Activated naive CD8-positive, alpha-beta T cell (primary cell): ENCODE measurements at regions not wholly inside any gene's neighbourhood (a gene's known extent, or its start where the extent isn't known, plus 50 kb on each side); places are given as distances from the start of the nearest gene placed in this dataset.

Experiments used
- H3K27ac Mint-ChIP-seq: one replicate; pipeline ENCODE4 v1.8.0; 2021; ENCODE audit warnings: mixed read lengths
- H3K27me3 Mint-ChIP-seq: one replicate; pipeline ENCODE4 v1.8.0; 2021; ENCODE audit warnings: mixed read lengths
- H3K36me3 Mint-ChIP-seq: one replicate; pipeline ENCODE4 v1.8.0; 2021; ENCODE audit warnings: mixed read lengths
- H3K4me1 Mint-ChIP-seq: one replicate; pipeline ENCODE4 v1.8.0; 2021; ENCODE audit warnings: low read depth, mixed read lengths
- H3K4me3 Mint-ChIP-seq: one replicate; pipeline ENCODE4 v1.8.0; 2021; ENCODE audit warnings: mild to moderate bottlenecking, mixed read lengths
- H3K9me3 Mint-ChIP-seq: one replicate; pipeline ENCODE4 v1.8.0; 2021; ENCODE audit warnings: low read depth, mixed read lengths

DNA sequence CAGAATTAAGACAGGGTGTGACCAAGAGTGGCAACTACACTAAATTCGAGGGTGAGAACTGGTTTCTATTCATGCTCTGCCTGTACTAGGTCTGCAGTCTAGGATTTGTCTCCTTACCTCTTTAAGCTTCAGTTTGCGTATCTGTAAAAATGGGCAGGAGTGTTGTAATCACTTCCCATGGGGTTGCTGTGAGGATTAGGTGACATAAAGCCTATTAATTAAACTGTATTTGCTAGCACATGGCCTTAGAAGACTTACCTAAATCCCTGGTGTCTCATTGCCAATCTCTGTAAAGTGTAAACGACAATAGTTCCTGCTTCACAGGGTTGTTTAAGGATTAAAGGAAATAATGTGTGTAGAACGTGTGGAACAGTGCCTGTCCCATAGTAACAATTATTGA lies 193.6 kb downstream of the DRD1 start:
- Mint-ChIP-seq H3K27me3 (peaks cover 14% of the 10 kb centered on the region), H3K9me3 (no peaks in the 10 kb centered on the region), H3K4me3 (no peak overlapping the region), H3K4me1 (peaks cover 2% of the 10 kb centered on the region), H3K36me3 (no peaks in the 10 kb centered on the region), H3K27ac (no peak overlapping the region)

DNA sequence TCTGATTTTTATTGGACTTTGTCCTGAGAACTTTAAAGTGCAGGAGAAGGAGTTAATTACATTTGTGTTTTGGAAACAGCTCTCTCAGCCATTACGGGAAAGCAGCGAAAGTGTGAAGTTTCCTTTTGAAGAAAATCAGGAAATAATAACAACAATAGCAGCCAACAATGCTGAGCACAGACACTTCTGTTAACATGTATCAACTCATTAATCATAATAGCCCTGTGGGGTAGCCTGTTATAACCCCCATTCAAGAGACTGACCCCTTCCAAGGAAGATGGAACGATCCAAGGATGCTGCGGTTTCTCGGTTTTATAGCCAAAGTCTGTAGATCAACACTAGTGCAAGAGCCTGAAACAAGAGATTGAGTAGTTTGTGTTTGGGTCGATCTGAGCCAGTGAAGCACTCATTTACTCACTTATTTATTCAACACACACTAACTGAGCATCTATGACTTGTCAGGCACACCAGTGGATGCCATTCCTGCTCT lies 195.5 kb downstream of the DRD1 start:
- peaks cover 18% of the 10 kb centered on the region for H3K27me3 Mint-ChIP-seq
- no peak overlapping the region for H3K4me3 Mint-ChIP-seq
- H3K27ac Mint-ChIP-seq = no peak overlapping the region
- peaks cover 2% of the 10 kb centered on the region for H3K4me1 Mint-ChIP-seq
- no peaks in the 10 kb centered on the region for H3K9me3 Mint-ChIP-seq
- H3K36me3 Mint-ChIP-seq = no peaks in the 10 kb centered on the region

DNA sequence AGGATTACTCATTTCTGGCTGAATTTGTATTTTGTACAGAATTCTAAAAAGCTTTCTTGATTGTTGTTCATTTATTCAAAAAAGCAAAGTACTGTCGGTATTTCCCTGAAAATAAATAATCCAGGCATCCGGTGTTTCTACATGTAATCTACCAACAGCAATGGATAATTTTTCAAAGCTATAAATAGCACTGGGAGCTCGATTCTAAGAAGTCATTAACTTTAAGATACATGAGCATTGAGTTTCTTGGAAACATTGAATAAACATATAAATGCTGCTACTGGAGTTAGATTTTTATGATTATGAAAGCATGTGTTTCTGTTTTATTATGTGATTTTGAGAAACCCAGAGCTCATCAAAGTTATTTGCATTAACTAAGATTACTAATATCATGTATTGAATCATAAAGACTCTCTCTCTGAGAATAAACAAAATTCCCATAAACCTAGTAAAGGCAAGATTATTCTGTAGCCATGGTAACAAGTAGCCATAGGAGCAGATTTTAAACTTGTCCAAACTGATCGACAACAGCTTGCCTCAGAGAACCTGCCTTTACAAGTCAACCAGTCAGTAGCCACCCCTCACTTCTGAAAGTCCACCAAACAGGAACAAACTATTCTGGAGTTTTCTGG lies 197.0 kb downstream of the DRD1 start:
- Mint-ChIP-seq H3K36me3 (no peaks in the 10 kb centered on the region), H3K27me3 (peaks cover 22% of the 10 kb centered on the region), H3K27ac (no peak overlapping the region), H3K4me1 (peaks cover 2% of the 10 kb centered on the region), H3K9me3 (no peaks in the 10 kb centered on the region), H3K4me3 (no peak overlapping the region)

DNA sequence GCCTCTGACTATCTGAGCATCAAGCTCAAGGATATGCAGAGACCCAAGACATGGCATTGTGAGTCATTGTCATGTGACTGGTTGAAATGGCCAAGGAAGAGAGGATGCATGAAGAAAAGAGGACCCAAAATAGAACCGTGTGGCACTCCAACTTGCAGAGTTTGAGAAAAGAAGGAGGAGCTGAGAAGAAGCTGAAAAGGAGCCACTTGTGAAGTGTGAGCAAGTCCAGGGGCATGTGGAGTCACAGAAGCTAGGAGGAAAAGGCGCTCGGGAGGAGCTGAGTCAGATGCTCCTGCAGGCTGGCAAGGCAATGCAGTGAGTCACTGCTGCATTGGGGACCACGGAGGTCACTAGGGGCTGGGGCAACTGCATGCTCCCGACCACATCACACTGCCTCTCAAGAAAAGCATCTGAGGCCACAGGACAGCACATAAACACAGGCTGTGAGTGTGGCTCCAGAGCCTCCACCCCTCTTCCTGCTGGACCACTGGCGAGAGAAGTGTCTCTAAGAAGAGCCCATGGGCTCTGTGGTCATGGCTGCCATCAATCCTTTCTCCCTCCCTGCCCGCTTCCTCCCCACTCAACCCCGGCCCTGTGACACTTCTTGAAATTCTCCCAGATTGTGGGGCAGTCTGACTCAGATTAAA lies 197.6 kb downstream of the DRD1 start:
- no peaks in the 10 kb centered on the region for H3K36me3 Mint-ChIP-seq

DNA sequence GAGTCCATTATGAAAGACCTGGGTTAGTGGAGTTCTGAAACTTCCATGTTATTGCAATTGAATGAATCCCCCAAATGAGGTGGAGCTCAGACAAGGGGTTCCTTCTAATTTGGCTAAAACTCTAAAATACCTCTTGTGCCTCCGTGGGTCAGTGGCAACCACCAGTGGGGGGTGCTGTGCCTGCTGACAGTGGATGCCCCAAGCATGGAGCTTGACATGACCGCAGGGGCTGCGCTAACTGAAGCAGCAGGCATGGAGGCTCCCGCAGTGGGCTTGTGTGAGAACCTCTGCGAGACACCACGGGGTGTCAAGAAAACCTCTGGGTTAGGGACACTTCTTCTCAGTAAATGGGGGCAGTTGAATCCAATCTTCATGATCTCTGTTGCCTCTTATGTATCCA lies 200.5 kb downstream of the DRD1 start:
- Mint-ChIP-seq H3K27ac (no peak overlapping the region), H3K4me1 (peaks cover 2% of the 10 kb centered on the region), H3K27me3 (peaks cover 30% of the 10 kb centered on the region), H3K9me3 (no peaks in the 10 kb centered on the region), H3K4me3 (no peak overlapping the region), H3K36me3 (no peaks in the 10 kb centered on the region)

More for the DNA sequence above, 197.6 kb downstream of the DRD1 start:
- no peaks in the 10 kb centered on the region for H3K9me3 Mint-ChIP-seq
- peaks cover 24% of the 10 kb centered on the region for H3K27me3 Mint-ChIP-seq
- no peak overlapping the region for H3K4me3 Mint-ChIP-seq
- H3K27ac Mint-ChIP-seq = no peak overlapping the region
- peaks cover 2% of the 10 kb centered on the region for H3K4me1 Mint-ChIP-seq

DNA sequence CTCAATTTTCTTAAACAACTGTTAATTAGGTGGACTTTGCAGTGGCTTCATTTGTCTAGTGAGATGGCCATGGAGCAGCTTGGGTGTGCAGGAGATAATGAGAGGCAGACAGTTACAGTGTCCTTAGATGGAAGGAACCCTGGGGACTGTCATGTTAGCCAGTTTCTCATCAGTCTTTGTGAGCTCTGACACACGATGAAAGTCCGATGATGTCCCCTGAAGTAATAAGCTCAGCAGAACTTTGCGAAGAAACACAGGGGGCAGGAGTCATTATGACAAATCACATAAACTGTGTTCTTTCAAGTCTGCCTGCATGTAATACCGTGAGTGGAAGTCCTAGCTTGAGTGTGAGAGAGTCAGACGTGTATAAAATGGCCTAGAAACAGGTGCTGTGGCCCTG lies 201.8 kb downstream of the DRD1 start:
- Mint-ChIP-seq H3K9me3 (no peaks in the 10 kb centered on the region), H3K27me3 (peaks cover 29% of the 10 kb centered on the region), H3K4me3 (no peak overlapping the region), H3K4me1 (peaks cover 2% of the 10 kb centered on the region), H3K36me3 (no peaks in the 10 kb centered on the region), H3K27ac (no peak overlapping the region)

DNA sequence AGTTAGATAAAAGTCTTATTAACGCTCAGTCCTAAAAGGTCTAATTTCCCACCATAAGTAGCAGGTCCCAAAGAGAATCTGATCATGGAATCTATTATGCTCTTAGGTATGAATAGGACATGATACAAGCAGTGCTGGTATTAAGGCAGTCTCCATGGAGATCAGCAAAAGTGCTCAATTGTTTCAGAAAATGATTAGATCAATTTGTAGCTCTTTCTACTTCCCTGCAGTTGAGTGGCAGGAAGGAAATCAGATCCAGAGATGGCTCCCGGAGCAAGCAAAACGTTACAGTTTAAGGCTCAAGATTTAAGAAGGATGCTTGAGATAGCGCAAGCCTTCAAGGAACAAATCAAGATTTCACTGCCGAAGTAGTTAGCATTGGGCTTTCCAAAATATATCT lies 205.7 kb downstream of the DRD1 start:
- H3K4me3 Mint-ChIP-seq = no peak overlapping the region
- H3K27ac Mint-ChIP-seq = no peak overlapping the region
- no peaks in the 10 kb centered on the region for H3K4me1 Mint-ChIP-seq
- H3K9me3 Mint-ChIP-seq = no peaks in the 10 kb centered on the region
- H3K36me3 Mint-ChIP-seq = no peaks in the 10 kb centered on the region
- H3K27me3 Mint-ChIP-seq = peaks cover 25% of the 10 kb centered on the region

DNA sequence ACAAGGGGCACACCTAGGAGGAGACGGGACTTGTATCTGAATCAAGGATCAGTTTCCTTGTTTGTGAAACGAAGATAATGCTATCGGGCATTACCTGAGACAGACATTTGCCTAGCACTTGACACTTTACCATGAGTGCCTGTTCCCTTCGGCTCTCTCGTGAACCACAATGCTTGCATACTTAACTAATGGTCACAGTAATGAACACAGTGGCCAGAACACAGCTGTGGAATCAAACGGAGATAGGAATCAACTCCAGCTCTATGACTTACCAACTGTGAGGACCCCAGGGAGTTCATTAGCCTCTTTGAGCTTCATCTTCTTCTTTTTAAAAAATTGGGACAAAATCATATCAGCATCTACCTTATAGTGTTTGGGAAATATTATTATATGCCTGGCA lies 207.8 kb downstream of the DRD1 start:
- Mint-ChIP-seq H3K27me3 (peaks cover 18% of the 10 kb centered on the region), H3K4me3 (no peak overlapping the region), H3K27ac (no peak overlapping the region), H3K9me3 (no peaks in the 10 kb centered on the region), H3K36me3 (no peaks in the 10 kb centered on the region), H3K4me1 (no peaks in the 10 kb centered on the region)

DNA sequence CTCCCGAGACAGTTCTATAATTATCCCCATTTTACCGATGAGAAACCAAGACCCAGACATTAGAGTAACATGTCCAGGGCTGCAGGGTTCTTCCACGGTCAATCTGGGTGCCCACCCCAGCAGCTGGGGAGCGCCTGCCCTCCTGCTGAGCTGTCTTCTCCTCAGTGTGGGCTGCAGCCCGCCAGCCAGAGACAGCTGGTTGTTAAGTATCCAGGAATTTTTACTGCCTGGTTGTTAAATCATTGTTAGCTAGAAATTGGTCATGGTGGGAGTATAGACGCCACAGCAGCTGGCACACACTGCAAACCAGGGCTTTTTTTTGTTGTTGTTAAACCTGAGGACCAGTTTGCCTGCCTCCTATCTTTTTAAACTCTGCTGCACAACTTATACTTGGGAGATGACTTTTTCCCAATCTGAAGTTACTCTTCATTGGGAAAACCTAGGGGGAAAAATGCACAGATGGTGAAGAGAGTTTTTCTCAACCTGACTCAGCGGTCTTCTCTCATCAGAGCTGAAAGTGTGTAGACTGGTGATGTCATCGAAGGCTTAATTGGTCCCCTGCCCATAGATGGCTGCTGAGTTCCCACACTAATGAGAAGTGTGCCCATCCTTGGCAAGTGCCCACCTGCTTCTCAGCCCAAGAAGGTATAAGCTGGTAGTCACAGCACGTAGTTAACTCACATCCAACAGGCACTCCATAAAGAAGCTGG lies 208.6 kb downstream of the DRD1 start:
- Mint-ChIP-seq H3K36me3 (no peaks in the 10 kb centered on the region), H3K4me3 (no peak overlapping the region), H3K4me1 (no peaks in the 10 kb centered on the region)

DNA sequence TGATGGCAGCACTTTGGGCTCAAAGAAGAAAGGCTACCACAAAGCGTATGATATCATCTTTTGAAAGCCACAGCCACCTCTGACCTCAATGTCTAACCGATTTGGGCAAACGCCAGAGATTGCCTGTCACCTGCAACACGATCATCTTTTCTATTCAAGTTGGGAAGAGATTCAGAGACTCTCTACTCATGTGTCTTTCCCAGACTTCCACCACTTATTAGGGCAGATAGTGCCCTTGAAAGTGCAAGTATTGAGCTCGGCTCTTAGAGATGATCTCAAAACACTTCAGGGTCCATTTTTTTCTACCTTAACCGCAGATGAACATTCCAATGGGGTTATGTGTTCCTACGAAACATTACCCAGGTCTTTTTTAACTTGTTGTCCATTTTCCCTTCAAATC lies 213.7 kb downstream of the DRD1 start:
- Mint-ChIP-seq H3K9me3 (no peaks in the 10 kb centered on the region), H3K4me3 (no peak overlapping the region), H3K36me3 (no peaks in the 10 kb centered on the region), H3K27ac (no peak overlapping the region), H3K4me1 (no peaks in the 10 kb centered on the region), H3K27me3 (peaks cover 1% of the 10 kb centered on the region)

More for the DNA sequence above, 208.6 kb downstream of the DRD1 start:
- Mint-ChIP-seq H3K9me3 (no peaks in the 10 kb centered on the region), H3K27me3 (peaks cover 15% of the 10 kb centered on the region), H3K27ac (no peak overlapping the region)

DNA sequence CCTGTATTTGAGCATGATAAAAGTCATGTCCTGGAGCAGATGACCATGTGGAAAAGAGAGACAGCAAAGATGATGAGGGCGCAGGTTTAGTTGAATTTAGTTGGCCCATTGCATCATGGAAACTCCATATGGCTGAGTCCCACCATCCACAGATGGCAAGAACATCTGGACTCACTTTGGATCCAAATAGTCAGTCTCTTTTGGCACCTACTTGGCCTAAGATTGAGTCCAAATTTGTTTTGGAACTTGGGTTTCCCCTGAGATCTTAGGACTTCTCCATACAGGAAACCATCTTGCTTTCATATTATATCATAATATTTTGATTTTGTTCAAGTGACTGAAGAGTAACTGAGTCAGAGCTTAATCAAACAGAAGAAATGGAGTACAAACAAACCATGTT lies 217.5 kb downstream of the DRD1 start:
- no peak overlapping the region for H3K4me3 Mint-ChIP-seq
- H3K9me3 Mint-ChIP-seq = no peaks in the 10 kb centered on the region
- H3K36me3 Mint-ChIP-seq = no peaks in the 10 kb centered on the region
- H3K27me3 Mint-ChIP-seq = peaks cover 7% of the 10 kb centered on the region
- H3K27ac Mint-ChIP-seq = no peak overlapping the region
- no peaks in the 10 kb centered on the region for H3K4me1 Mint-ChIP-seq

DNA sequence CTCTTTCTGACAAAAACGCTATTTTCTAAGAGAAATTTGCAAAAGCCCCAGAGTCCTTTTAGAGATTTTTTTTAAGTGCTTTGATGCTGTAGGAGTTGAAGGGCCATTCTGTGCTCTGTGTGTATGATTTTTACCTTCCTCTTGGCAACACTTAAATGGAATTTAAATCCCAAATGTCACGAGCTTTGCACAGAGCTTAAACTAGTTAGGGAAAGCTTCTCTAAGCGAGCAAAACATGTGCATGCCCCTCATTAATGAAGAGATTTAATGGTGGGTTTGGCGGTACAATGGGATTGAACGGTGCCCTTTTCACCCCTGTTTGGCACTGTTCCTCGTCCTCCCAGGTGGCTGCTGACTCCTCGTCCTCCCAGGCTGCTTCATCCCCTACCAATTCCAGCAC lies 220.7 kb downstream of the DRD1 start:
- no peaks in the 10 kb centered on the region for H3K4me1 Mint-ChIP-seq
- H3K4me3 Mint-ChIP-seq = no peak overlapping the region
- H3K27ac Mint-ChIP-seq = no peak overlapping the region
- no peaks in the 10 kb centered on the region for H3K9me3 Mint-ChIP-seq
- H3K27me3 Mint-ChIP-seq = peaks cover 8% of the 10 kb centered on the region
- no peaks in the 10 kb centered on the region for H3K36me3 Mint-ChIP-seq

DNA sequence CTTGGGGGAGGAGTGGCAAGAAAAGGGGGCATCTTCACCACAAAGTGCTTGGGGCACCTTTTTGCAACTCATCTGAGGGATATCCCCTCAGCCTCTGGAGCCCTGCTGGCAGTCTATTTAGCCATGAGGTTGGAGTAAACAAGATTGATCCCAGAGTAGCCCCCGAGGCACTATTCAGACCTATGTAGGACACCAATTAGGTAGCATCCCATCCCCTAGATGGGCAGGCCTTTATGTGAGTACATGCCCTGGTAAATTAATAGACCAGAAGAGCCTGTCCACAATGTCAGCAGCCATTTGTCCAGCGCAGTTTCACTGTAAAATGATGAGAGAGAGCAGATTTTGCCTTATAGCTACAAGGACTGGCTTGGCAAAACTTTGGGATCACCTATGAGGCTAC lies 221.4 kb downstream of the DRD1 start:
- H3K4me3 Mint-ChIP-seq = no peak overlapping the region
- no peaks in the 10 kb centered on the region for H3K9me3 Mint-ChIP-seq
- H3K36me3 Mint-ChIP-seq = no peaks in the 10 kb centered on the region
- H3K27me3 Mint-ChIP-seq = peaks cover 8% of the 10 kb centered on the region
- H3K27ac Mint-ChIP-seq = no peak overlapping the region
- H3K4me1 Mint-ChIP-seq = no peaks in the 10 kb centered on the region

DNA sequence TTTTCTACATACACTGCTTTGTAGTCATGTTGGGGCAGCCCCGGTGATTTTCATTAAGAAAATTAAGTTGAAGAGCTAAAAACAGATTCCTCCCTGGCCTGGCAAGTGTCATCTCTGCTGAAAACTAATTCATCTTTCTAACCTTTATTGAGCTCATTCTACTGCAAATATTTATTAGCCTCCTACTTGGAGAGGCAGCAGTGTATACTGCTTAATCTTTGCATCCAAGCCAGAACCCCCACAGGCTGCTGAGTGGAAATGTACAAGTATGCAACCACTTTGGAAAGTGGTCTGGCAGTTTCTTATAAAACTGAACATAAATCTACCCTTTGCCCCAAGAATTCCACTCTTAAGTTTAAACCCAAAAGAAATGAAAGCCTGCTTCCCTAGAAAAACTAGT lies 223.4 kb downstream of the DRD1 start:
- Mint-ChIP-seq H3K9me3 (no peaks in the 10 kb centered on the region), H3K4me1 (no peaks in the 10 kb centered on the region), H3K27me3 (peaks cover 14% of the 10 kb centered on the region), H3K4me3 (no peak overlapping the region), H3K36me3 (no peaks in the 10 kb centered on the region), H3K27ac (no peak overlapping the region)

DNA sequence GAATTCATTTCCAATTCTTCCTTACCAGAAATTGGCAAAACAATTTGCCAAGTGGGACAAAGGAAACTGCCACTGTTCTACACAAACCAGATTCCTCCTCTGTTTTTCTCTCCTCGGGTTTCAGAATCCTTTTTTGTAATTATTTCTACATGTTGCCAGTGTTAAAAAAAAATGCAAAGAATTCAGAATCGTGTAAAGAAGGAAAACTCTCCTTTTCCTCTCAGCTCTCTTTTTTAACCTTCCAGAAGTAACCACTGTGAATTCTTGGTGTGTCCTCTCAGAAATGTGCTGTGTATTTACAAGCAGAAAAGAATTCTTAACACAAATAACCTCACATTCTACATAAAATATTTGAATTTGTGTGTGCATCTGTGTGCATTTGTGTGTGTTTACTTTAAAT lies 224.6 kb downstream of the DRD1 start:
- H3K4me1 Mint-ChIP-seq = no peaks in the 10 kb centered on the region
- H3K36me3 Mint-ChIP-seq = no peaks in the 10 kb centered on the region
- no peak overlapping the region for H3K4me3 Mint-ChIP-seq
- H3K27me3 Mint-ChIP-seq = peaks cover 17% of the 10 kb centered on the region
- no peaks in the 10 kb centered on the region for H3K9me3 Mint-ChIP-seq
- H3K27ac Mint-ChIP-seq = no peak overlapping the region
